PFSK-1 (cell line): ENCODE measurements at regions not wholly inside any gene's neighbourhood (a gene's known extent, or its start where the extent isn't known, plus 50 kb on each side); places are given as distances from the start of the nearest gene placed in this dataset.

Experiments
- POLR2AphosphoS5 ChIP-seq: IDR thresholded peaks from 2 replicates; pipeline ENCODE4 v1.6.1; 2012; ENCODE audit warnings: low read depth, mild to moderate bottlenecking, control low read depth, low read length, moderate library complexity
- SIN3A ChIP-seq: IDR thresholded peaks from 2 replicates; pipeline ENCODE4 v1.6.1; 2012; ENCODE audit warnings: mild to moderate bottlenecking, low read length, moderate library complexity, borderline replicate concordance; ENCODE audit not compliant: insufficient read depth
- TAF1 ChIP-seq: IDR thresholded peaks from 2 replicates; pipeline ENCODE4 v1.6.1; 2012; ENCODE audit warnings: low read length, control low read depth, borderline replicate concordance; ENCODE audit not compliant: insufficient read depth
- TF ChIP-seq, protein P1 (sequence below), 2 experiments: IDR thresholded peaks; 2 replicates each; pipeline versions ENCODE4 v1.6.1 to v1.8.0; 2011 to 2012; ENCODE audit warnings: low read depth in 2 of 2, low read length in 2 of 2, control low read depth in 1 of 2, inconsistent platforms in 1 of 2, mild to moderate bottlenecking in 1 of 2, moderate library complexity in 1 of 2; ENCODE audit not compliant: insufficient read depth in 1 of 2

DNA sequence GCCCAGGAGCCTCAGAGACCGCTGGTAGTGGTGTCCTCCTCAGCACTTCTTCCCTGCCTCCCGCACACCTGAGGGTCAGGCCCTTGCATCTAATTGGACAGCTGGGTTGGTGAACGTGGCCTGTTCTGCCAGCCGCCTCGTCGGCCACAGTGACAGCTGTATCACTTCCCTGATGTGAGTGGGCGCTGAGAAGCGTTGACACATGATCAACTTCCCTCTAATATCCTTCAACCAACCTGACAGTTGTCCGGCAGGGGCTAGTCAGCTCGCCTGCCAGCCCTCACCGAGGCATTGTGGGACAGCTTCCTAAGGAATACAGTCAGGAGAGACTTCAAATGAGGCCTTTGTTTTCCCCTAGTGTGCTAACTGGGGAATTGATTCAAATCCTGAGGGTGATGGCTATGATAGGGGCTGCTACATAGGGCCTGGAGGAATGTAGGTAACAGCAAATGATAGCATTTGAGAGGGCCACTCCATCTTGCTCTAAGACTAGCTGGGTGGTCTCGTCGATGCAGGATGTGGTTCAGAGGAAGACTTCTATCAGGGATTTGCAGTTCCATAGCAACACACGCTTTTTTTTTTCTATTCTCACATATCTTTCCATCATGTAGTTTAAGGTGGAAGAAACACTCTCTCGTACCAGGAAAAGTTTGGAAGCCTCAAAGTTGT lies 230.8 kb downstream of the TSHZ3 start:
- TF ChIP-seq, protein P1, sequence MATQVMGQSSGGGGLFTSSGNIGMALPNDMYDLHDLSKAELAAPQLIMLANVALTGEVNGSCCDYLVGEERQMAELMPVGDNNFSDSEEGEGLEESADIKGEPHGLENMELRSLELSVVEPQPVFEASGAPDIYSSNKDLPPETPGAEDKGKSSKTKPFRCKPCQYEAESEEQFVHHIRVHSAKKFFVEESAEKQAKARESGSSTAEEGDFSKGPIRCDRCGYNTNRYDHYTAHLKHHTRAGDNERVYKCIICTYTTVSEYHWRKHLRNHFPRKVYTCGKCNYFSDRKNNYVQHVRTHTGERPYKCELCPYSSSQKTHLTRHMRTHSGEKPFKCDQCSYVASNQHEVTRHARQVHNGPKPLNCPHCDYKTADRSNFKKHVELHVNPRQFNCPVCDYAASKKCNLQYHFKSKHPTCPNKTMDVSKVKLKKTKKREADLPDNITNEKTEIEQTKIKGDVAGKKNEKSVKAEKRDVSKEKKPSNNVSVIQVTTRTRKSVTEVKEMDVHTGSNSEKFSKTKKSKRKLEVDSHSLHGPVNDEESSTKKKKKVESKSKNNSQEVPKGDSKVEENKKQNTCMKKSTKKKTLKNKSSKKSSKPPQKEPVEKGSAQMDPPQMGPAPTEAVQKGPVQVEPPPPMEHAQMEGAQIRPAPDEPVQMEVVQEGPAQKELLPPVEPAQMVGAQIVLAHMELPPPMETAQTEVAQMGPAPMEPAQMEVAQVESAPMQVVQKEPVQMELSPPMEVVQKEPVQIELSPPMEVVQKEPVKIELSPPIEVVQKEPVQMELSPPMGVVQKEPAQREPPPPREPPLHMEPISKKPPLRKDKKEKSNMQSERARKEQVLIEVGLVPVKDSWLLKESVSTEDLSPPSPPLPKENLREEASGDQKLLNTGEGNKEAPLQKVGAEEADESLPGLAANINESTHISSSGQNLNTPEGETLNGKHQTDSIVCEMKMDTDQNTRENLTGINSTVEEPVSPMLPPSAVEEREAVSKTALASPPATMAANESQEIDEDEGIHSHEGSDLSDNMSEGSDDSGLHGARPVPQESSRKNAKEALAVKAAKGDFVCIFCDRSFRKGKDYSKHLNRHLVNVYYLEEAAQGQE (IDR thresholded peaks at IDR 0.05; ENCODE audit: insufficient read depth in 1 of 2, low read depth in 2 of 2, low read length in 2 of 2), result no peak
- no peak for TF ChIP-seq POLR2AphosphoS5
- no peak for TF ChIP-seq TAF1
- no peak for TF ChIP-seq SIN3A
